ENCODE measurements at regions not wholly inside any gene's neighbourhood (a gene's known extent, or its start where the extent isn't known, plus 50 kb on each side); places are given as distances from the start of the nearest gene placed in this dataset.

GRCh38 chr11:8786933-8787332, 104.3 kb downstream of the RPL27A start:
- TF ChIP-seq CTCF (conservative IDR thresholded peaks at IDR 0.05 in 1 of 2, IDR thresholded peaks at IDR 0.05 in 1 of 2; ENCODE audit: extremely low read depth in 1 of 2, insufficient read depth in 1 of 2, low read depth in 1 of 2, low read length in 2 of 2) (peak; percentile 15 to 33), EZH2 (IDR thresholded peaks at IDR 0.05; ENCODE audit: borderline replicate concordance, low read length) (no peak)
